ENCODE measurements at regions not wholly inside any gene's neighbourhood (a gene's known extent, or its start where the extent isn't known, plus 50 kb on each side); places are given as distances from the start of the nearest gene placed in this dataset.
"Not testable (repeated sequence)": the region's sequence is repeated elsewhere in the genome, so short reads cannot be mapped to it uniquely, and the experiment has no call there.

DNA sequence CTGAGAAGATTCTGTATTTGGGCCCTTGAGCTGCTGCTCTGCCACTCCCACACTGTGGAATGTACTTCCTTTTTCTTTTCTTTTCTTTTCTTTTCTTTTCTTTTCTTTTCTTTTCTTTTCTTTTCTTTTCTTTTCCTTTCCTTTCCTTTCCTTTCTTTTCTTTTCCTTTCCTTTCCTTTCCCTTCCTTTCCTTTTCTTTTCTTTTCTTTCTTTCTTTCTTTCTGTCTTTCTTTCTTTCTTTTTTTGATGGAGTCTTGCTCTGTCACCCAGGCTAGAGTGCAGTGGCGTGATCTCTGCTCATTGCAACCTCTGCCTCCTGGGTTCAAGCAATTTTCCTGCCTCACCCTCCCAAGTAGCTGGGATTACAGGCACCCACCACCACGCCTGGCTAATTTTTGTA, 89.8 kb downstream of the DNAAF6 start:
- not testable (repeated sequence) for DNase-seq (ENCODE audit: low read depth); H3K4me3 ChIP-seq (ENCODE audit: low read length)

DNA sequence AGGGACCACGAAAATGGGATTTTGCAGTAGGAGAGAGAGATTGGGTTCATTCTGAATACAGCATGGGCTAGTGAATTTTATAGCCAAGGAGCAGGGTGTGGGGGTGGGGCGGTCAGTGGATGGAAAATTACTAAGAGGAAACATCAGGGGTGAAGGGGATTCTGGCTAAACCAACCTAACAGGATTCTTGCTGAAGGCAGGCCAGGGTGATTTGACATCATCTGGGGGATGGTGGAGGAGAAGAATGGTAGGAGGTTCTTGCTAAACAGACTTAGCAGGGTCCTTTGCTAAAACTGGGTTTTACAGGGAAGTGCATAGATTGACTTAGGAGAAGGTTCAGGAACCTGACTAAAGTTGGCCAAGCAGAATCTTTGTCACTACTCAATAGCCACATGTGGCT, 91.9 kb downstream of the DNAAF6 start:
- no peak overlapping the region for H3K4me3 ChIP-seq (ENCODE audit: low read length)
- no peak for TF ChIP-seq CTCF (conservative IDR thresholded peaks at IDR 0.05; ENCODE audit: low read depth, low read length)
- no peak for DNase-seq (ENCODE audit: low read depth)

DNA sequence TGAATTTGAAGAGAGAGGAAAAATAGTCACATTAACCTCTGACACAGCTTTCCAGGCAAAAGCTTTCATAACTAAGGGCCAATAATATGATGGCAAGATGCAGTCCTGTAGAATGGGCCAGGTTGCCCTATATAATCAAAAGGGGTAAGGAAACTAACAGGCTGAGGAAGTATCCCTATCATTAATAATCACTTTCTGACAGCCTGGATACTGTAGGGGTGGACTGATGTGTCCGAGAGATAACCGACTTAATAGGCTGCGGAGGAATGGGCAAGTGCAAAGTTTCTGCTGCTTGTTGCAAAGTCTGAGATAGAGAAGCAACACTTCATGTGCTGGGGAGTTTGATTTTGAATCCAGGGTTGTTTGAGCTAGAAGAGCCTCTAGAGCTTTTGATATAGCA, 94.8 kb downstream of the DNAAF6 start:
- TF ChIP-seq CTCF (conservative IDR thresholded peaks at IDR 0.05; ENCODE audit: low read depth, low read length) = no peak
- no peak overlapping the region for H3K4me3 ChIP-seq (ENCODE audit: low read length)
- DNase-seq (ENCODE audit: low read depth) = no peak

GRCh38 chrX:107304141-107304540, 97.7 kb downstream of the DNAAF6 start:
- TF ChIP-seq CTCF (conservative IDR thresholded peaks at IDR 0.05; ENCODE audit: low read depth, low read length) = no peak
- H3K4me3 ChIP-seq (ENCODE audit: low read length) = no peak overlapping the region
- DNase-seq (ENCODE audit: low read depth) = no peak

GRCh38 chrX:107323786-107324492, 117.5 kb downstream of the DNAAF6 start:
- no peak for TF ChIP-seq CTCF (conservative IDR thresholded peaks at IDR 0.05; ENCODE audit: low read depth, low read length)
- H3K4me3 ChIP-seq (ENCODE audit: low read length) = no peak overlapping the region
- no peak for DNase-seq (ENCODE audit: low read depth)

DNA sequence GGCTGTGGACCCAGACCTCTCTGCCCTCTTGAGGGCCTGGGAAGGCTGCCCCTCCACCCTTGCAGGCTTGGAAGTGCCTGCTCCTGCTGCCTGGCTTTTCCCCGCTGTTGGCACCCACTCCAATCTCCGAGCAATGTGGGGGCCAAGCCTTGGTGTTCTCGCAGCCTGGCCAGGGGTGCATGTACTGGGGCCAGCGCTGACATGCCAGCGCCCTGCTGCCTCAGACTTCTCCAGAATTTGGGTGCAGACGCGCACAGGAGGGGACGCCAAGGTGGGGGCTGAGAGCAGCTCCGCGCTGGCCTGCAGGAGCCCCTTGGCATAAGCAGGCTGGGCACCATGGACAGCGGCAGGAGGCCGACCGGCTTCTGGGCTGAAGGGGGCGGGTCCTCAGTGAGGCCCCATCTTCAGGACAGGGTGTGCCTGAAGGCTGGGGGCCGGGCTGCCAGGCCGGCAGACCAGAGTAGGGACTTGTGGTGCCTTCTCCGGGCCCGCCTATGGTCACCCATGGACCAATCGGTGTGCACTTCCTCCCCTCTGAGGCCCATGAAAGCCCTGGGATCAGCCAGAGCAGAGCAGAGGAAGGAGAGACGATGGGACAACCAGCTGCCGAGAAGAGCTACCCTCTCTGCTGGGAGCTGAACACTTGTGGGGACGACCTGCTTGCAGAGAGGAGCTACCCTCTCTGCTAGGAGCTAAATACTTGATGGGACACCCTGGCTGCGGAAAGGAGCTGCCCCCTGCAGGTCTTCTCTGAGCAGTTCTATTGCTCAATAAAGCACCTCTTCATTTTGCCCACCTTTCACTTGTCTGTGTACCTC, 118.3 kb downstream of the DNAAF6 start:
- TF ChIP-seq CTCF (conservative IDR thresholded peaks at IDR 0.05; ENCODE audit: low read depth, low read length) = peak; percentile 29

DNA sequence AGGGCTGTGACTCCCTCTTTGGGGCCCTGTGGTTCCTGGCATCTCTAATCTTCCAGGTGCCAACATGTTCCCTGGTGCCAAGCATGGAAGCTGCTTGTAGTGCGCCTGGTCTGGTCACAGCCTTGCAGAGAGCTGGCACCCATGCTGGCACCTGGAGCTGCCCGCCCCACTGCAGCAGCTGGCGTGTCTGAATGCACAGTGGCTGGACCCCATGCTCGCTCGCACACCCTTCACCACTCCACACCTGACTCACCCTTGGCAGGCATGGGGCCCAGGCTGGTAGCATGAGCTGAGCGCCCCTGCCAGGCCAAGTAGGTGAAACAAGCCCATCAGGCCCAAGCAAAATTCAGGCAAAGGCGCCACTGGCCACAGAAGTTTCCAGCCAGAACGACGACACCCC, 119.1 kb downstream of the DNAAF6 start:
- H3K4me3 ChIP-seq (ENCODE audit: low read length) = no peak overlapping the region
- no peak for DNase-seq (ENCODE audit: low read depth)
- TF ChIP-seq CTCF (conservative IDR thresholded peaks at IDR 0.05; ENCODE audit: low read depth, low read length) = no peak

More for the DNA sequence above, 118.3 kb downstream of the DNAAF6 start:
- peak; percentile 4 for DNase-seq (ENCODE audit: low read depth)
- H3K4me3 ChIP-seq (ENCODE audit: low read length) = no peak overlapping the region
